GM12873 (cell line): ENCODE measurements at regions not wholly inside any gene's neighbourhood (a gene's known extent, or its start where the extent isn't known, plus 50 kb on each side); places are given as distances from the start of the nearest gene placed in this dataset.

Experiments
- TF ChIP-seq, protein P1 (sequence below): IDR thresholded peaks from 2 replicates; pipeline ENCODE4 v1.5.1; 2012; ENCODE audit warnings: low read depth, mild to moderate bottlenecking, moderate library complexity, low read length, control low read depth; ENCODE audit not compliant: insufficient read depth; ENCODE audit errors: missing control alignments

DNA sequence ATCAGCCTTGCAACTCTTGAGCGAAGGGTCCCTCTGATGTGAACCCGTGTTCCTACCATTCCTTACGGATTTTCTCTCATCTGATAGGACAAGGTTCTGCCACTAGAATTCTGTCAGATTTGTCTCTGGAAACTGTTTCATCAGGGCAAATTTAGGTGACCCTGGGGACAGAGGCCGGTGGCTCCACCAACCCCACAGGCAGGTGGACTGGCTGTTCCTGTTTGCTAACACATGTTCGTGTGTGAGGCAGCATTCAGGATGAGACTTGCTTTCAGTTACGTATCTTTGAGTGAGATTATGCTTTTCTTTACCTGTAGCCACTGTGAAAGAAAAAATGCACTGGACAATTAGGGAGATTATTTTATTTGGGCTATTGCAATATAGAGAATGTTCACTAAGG lies 449.9 kb downstream of the INHBA start:
- TF ChIP-seq, protein P1, sequence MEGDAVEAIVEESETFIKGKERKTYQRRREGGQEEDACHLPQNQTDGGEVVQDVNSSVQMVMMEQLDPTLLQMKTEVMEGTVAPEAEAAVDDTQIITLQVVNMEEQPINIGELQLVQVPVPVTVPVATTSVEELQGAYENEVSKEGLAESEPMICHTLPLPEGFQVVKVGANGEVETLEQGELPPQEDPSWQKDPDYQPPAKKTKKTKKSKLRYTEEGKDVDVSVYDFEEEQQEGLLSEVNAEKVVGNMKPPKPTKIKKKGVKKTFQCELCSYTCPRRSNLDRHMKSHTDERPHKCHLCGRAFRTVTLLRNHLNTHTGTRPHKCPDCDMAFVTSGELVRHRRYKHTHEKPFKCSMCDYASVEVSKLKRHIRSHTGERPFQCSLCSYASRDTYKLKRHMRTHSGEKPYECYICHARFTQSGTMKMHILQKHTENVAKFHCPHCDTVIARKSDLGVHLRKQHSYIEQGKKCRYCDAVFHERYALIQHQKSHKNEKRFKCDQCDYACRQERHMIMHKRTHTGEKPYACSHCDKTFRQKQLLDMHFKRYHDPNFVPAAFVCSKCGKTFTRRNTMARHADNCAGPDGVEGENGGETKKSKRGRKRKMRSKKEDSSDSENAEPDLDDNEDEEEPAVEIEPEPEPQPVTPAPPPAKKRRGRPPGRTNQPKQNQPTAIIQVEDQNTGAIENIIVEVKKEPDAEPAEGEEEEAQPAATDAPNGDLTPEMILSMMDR, result no peak

DNA sequence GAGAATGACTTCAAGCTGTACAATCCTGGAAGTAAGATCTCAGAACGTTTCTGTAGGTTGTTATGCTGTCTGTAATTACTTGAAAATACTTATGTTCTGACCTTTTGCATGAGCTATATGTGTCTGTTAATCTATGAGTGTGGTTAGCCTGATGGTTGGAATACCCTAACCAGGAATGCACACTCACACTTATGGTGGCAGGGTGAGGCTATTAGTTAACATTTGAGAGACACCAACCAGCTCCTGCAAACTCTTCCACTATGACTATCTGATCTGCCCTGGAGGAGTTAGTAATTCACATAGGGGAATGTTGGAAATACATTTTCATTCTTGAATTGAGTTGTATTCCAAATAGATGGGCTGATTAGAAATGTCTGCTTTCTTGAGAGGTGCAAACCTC lies 450.3 kb downstream of the INHBA start:
- TF ChIP-seq, protein P1, result no peak

DNA sequence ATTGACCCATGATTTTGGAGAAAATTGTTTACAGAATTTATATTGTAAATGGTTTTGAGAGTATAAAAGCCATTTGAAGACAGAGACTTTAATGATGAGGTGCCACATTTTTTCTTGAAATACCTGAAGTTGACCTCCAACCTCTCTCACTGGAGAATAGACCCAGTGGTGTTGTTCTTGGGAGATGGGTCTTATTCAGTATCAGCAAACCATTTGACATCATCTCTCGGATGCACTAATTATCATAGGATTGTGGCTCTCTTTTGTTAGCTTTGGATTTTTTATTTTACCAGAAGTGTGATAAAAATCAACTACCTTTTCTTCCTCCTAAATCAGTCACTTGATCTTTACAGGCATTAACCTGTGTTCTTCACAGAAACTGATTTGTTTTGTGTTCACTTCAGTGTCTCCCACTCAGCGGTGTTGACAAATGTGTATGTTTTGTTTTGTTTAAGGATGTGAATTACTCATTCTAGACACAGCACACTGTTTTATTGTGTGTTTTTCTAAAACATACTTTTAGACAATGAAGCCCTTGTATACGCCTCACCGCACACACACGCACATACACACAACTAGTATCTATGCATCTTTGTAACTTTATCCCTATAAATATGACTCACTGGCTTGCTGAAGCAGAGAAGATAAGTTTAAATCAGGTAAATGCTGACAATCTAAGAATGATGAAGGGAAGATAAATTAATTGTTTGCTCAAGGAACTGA lies 455.6 kb downstream of the INHBA start:
- TF ChIP-seq, protein P1, result no peak

DNA sequence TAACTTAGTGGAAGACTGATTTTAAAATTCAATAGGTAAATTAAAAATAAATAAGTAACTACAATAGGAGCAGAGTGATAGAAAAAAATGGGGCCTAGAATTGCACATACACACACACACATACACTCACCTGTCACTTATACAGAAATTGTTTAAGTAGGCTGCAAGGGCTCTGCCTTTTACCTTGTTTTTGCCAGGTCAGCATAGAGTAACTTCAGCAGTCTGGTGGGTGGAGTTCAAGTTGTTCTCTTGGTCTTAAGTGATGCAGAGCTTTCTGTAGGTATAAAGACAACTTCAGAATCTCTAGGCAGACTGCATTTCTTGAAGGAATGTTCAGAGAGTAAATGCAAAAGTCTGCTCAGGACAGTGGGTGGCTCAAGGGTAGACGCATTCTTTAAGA lies 457.0 kb downstream of the INHBA start:
- TF ChIP-seq, protein P1, result no peak

DNA sequence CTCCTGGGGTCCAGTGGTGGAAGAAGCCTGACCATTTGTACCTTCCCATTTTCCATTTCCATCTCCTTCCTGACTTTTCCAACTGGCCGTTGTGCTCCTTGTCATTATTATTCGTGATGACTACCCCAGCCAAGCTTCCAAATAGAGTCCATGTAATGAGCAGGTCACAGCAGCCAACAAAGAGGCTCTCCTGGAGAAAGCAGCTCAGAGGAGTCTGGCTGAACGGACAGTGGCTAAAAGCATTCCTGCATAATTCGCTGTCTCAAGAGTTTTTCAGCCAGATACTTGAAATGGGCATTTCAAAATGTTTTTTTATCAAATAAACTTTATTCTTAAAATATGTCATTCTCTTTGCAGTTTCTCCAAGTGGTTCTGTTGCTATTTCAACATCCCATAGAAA lies 458.6 kb downstream of the INHBA start:
- TF ChIP-seq, protein P1, result no peak

DNA sequence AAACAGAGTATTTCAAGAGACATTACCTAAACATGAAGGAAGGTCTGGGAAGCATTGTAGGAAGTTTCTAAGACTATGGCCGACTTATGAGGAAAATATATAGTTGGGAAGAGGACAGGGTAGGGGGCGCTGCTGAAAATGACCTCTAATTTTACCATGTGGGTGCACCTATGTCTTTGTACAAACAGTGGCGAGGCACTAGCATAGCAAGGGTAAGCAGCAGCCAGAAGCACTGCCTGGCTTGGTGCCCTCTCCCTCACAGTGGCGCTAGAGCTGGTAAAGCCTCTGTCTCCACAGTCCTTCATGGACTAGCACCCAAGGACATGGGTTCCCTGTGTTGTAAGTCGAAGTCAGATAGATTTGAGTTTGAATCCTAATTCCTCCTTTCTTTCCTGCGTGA lies 461.2 kb downstream of the INHBA start:
- TF ChIP-seq, protein P1, result no peak

DNA sequence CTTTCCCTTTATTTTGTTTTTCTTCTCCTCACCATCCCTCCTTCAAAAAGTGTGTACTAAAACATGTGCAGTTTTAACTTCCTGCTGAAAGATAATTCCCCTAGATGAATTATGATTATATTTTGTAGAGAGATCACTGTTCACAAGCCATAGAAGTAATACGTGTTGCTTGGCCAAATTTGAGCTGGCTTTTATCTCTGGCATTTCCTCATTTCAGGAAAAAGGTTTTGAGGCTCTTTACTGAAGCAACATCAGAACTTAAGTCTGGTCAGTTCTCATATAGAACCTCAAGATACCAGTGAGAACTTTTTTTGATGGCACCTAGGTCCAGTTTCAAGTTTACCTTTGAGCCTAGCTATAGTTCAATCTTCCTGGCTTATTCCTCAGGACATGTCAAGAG lies 463.3 kb downstream of the INHBA start:
- TF ChIP-seq, protein P1, result no peak
